ENCODE measurements at regions not wholly inside any gene's neighbourhood (a gene's known extent, or its start where the extent isn't known, plus 50 kb on each side); places are given as distances from the start of the nearest gene placed in this dataset.

- 50 to 58% methylated on average over 4 of the region's 4 CpGs for WGBS, 2 donors
- FAIRE-seq (no peak), ATAC-seq (peak in 2 of 4 donors; percentile 22 to 34), DNase-seq (no peak)
- Histone ChIP-seq H3K36me3 (no peaks in the 10 kb centered on the region), H3K4me1 (peaks cover 0 to 9% (median 0%) of the 10 kb centered on the region in 3 donors), H3K4me3 (no peak overlapping the region), H3K27ac (no peak overlapping the region), H3K27me3 (no peaks in the 10 kb centered on the region), H3K9me3 (no peaks in the 10 kb centered on the region)
- TF ChIP-seq CTCF (IDR thresholded peaks at IDR 0.05) = no peak
- intact Hi-C loops (cut with DNase I) = no loop called here
Measured at GRCh38 chr13:44305917-44306370, 67.7 kb upstream of the SERP2 start.

GRCh38 chr13:44306371-44307192 lies 67.0 kb upstream of the SERP2 start:
- WGBS, 2 donors = 67 to 77% methylated on average over 14 of the region's 14 CpGs
- ATAC-seq (peak in 3 of 4 donors; percentile 36 to 75 (median 59)), FAIRE-seq (no peak), DNase-seq (no peak)
- intact Hi-C loops (cut with DNase I) = no loop called here
- Histone ChIP-seq H3K27ac (peak overlapping the region in 2 of 4 donors; percentile 23 to 55), H3K4me1 (peaks cover 0 to 7% (median 0%) of the 10 kb centered on the region in 3 donors), H3K9me3 (no peaks in the 10 kb centered on the region), H3K36me3 (no peaks in the 10 kb centered on the region), H3K4me3 (no peak overlapping the region), H3K27me3 (no peaks in the 10 kb centered on the region)
- no peak for TF ChIP-seq CTCF (IDR thresholded peaks at IDR 0.05)

- WGBS, 2 donors = 71 to 91% methylated on average over 4 of the region's 4 CpGs
- Histone ChIP-seq H3K4me1 (peaks cover 0 to 5% (median 0%) of the 10 kb centered on the region in 3 donors), H3K36me3 (no peaks in the 10 kb centered on the region), H3K27me3 (no peaks in the 10 kb centered on the region), H3K4me3 (no peak overlapping the region), H3K27ac (peak overlapping the region in 1 of 4 donors; percentile 55), H3K9me3 (no peaks in the 10 kb centered on the region)
- no peak for DNase-seq
- no peak for TF ChIP-seq CTCF (IDR thresholded peaks at IDR 0.05)
- no peak for ATAC-seq
- FAIRE-seq = no peak
- intact Hi-C loops (cut with DNase I) = no loop called here
Measured at GRCh38 chr13:44307255-44307654, 66.4 kb upstream of the SERP2 start.

GRCh38 chr13:44307844-44308243 lies 65.8 kb upstream of the SERP2 start:
- no peaks in the 10 kb centered on the region for H3K36me3 ChIP-seq
- ATAC-seq = no peak
- no peak overlapping the region for H3K4me3 ChIP-seq
- DNase-seq = no peak
- peaks cover 0 to 3% (median 0%) of the 10 kb centered on the region in 3 donors for H3K4me1 ChIP-seq
- no peaks in the 10 kb centered on the region for H3K9me3 ChIP-seq
- H3K27me3 ChIP-seq = no peaks in the 10 kb centered on the region
- no peak for FAIRE-seq
- TF ChIP-seq CTCF (IDR thresholded peaks at IDR 0.05) = no peak
- intact Hi-C loops (cut with DNase I) = no loop called here
- H3K27ac ChIP-seq = no peak overlapping the region
- 84 to 89% methylated on average over 2 of the region's 2 CpGs for WGBS, 2 donors

- WGBS, 2 donors = 84 to 95% methylated on average over 3 of the region's 3 CpGs
- Histone ChIP-seq H3K36me3 (no peaks in the 10 kb centered on the region), H3K27ac (no peak overlapping the region), H3K27me3 (no peaks in the 10 kb centered on the region), H3K9me3 (no peaks in the 10 kb centered on the region), H3K4me3 (no peak overlapping the region), H3K4me1 (peaks cover 0 to 3% (median 0%) of the 10 kb centered on the region in 3 donors)
- ATAC-seq (no peak), DNase-seq (no peak), FAIRE-seq (no peak)
- intact Hi-C loops (cut with DNase I) = no loop called here
- no peak for TF ChIP-seq CTCF (IDR thresholded peaks at IDR 0.05)
Measured at GRCh38 chr13:44308352-44308751, 65.3 kb upstream of the SERP2 start.
